UCSD-AML1 (cell line): ENCODE measurements at regions not wholly inside any gene's neighbourhood (a gene's known extent, or its start where the extent isn't known, plus 50 kb on each side); places are given as distances from the start of the nearest gene placed in this dataset.

Experiments used
- DNase-seq: peaks from one replicate; lab custom pipeline; 2025; ENCODE audit not compliant: unreplicated experiment; lab: John Stamatoyannopoulos, UW

GRCh38 chr5:174307031-174307408, 261.5 kb downstream of the NSG2 start:
- no peak for DNase-seq

- DNase-seq = no peak
Observed at GRCh38 chr5:174307656-174308271, 262.3 kb downstream of the NSG2 start.

GRCh38 chr5:174309131-174309795, 263.8 kb downstream of the NSG2 start:
- DNase-seq = no peak

GRCh38 chr5:174310243-174310642, 264.7 kb downstream of the NSG2 start:
- DNase-seq = no peak

GRCh38 chr5:174310706-174311105, 265.2 kb downstream of the NSG2 start:
- DNase-seq = no peak

- no peak for DNase-seq
Observed at GRCh38 chr5:174311121-174311520, 265.6 kb downstream of the NSG2 start.

DNA sequence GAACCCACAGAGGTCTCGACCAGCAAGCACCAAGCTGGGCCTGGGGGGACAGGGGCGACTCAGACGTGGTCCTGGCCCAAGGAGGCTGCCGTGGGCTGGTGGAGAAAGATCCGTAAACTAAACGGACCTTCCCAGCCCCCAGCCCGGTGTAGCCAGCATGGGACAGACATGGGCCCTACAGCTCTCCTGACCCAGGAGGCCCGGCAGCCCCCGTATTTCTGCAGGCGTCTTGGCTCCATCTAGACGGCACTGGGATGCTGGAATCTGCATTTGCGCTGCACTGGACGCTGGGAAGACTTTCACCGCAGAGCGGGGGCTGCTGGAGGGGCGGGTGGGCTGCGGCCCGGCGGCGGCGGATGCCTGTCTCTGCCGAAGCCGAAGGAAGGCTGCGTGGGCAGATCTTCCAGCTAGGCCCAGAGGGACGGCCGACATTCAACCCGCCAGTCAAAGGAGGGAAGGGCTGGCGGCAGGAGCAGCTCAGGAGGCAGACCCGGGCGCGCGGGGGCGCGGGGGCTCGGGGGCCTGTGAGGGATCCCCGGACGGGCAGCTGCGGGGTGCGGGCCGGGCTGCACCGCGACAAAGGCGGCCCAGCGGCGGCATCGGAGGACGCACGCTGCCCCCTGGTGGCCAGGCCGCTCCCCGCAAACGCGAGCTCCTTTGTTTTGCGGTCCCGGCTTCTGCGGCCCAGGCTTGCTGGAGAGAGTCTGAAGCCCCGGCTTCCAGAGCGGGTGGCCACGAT, 266.2 kb downstream of the NSG2 start:
- DNase-seq = peak; percentile 62

DNA sequence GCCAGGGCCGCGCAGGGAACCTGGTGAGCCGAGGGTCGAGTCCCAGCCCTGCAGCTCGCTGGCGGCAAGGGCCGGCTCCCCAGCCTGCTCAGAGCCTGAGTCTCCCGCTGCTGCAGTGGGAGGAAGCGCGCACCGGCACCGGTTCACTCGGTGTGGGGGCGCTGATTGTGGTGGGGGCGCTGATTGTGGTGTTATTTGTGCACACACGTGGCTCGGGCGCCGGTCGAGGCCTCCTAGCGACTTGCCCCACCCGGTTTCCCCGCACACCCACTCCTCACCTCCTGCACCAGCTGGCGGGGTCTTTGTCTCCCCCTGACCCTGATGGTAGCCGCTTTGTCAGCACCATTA, 266.7 kb downstream of the NSG2 start:
- no peak for DNase-seq

GRCh38 chr5:174312641-174313040, 267.1 kb downstream of the NSG2 start:
- no peak for DNase-seq

- no peak for DNase-seq
Observed at GRCh38 chr5:174313615-174314014, 268.1 kb downstream of the NSG2 start.

DNA sequence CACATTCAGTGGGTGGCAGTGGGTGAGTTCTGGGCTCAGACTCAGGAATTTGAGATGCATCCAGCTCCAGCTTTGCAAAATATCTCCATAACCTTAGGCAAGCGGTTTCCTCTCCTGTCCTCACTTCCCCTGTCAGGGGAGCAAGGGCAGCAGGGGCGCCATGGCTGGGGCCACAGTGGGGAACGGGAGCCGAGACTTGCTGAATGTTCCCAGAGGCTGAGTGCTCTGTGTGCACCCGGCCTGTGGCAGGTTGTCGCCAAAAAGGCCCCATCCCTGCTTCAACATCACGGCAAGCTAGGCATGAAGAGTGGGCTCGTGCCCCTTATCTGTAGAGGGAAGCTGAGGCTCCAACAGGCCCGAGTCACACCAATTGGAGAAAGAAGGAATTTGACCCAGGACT, 268.8 kb downstream of the NSG2 start:
- no peak for DNase-seq

GRCh38 chr5:174315471-174315870, 270.0 kb downstream of the NSG2 start:
- DNase-seq = no peak

DNA sequence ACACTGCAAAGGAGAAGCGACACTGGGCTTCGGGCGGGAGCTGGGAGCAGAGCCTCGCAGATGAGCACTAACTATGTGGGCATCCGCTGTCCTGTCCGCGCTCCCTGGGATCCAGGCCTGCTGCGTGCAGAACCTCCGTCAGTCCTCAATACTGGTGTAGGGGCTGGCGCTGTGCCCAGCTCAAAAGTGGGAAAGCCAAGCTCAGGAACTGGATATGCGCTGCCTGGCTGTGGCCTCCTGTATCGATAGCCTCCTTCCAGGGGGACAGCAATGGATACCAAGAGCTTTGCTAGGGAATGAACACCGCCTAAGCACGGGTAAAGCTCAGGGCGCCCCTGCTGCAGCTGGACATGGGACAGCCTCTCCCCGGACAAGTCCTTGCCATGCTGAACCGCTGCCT, 270.4 kb downstream of the NSG2 start:
- DNase-seq = no peak

DNA sequence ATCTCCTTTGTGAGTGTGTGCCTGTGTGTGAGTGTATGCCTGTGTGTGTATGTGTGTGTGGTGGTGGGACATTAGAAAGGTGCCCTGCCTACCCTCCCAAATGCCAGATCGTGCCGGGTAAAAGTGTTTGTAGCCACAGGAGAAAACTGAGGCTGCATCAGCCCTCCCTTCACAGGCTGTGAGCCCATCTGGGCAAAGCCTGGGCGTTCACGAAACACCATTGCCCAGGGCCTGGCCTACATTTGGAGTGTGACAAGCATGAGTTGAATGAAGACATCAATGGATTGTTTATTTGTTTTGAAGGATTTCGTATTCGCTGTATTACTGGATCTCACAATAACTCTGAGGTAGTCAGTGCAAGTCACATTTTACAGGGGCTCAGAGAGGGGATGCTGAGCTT, 270.8 kb downstream of the NSG2 start:
- no peak for DNase-seq

DNA sequence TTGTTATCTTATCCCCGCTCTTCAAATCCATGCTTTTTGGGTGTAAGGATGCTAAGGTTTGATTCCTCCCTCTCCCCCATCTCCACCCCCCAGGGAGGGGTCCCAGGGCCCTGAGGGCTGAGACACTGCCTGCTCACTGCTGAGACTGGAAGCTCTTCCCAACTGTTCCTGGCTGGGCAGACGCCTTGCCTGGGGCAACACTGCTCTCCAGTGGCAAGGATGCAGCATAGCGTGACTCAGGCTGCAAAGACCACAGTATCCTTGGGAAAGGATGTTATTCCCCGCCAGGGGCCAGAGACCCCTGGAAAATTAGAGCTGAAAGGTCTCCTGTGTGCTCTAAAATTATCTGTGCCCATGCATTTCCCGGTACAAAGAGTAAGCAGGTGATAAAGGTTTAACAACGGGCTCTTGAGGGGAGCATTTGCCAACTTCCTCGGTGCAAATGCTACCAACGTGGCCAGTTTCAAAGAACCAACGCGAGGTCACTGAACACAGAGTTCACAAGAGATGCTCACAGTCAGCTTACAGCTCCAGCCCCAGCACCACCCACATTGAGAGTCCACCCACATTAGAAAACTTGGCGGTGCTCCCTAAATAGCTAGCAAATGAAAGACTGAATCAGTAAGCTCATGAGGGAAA, 271.9 kb downstream of the NSG2 start:
- peak; percentile 23 for DNase-seq

- DNase-seq = no peak
Observed at GRCh38 chr5:174318578-174318977, 273.1 kb downstream of the NSG2 start.

DNA sequence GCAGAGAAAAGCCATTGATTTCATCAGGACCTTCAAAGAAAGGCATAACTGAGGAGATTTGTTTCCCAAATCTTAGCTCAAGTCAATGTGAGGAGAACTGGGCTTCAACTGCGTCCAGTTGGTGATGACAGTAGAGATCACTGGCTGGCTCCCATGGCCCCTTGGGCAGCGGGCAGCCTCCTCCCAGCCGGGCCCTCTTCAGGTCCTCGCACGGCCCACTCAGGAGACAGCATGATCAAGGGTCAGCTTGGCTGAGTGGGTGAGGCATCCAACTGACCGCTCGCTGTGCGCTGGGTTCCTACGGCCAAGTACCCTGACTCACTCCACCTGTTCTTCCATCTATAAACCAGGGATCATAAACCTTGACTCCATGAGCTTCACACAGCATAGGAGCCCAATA, 274.0 kb downstream of the NSG2 start:
- DNase-seq = no peak

- DNase-seq = no peak
Observed at GRCh38 chr5:174320051-174320450, 274.5 kb downstream of the NSG2 start.

GRCh38 chr5:174323878-174324281, 278.4 kb downstream of the NSG2 start:
- DNase-seq = no peak

GRCh38 chr5:174324680-174325079, 279.2 kb downstream of the NSG2 start:
- DNase-seq = no peak

DNA sequence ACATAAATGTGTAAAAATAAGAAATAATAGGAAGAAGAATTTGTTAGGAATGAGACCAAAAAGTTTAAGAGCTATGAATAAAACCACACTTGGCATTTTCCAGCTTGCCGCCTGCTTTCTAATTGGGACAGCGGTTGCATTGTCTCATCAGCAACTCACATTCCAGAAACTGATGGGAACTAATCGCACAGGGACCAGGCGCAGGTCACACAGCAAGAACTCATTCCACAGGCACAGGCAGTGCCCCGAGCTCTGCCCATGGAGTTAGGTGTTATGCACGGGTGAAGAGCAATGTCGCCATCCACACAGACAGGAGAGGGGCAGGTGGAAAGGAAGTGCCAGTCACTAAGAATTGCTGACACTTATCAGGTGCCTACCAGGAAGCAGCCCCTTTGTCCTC, 279.9 kb downstream of the NSG2 start:
- DNase-seq = no peak

DNA sequence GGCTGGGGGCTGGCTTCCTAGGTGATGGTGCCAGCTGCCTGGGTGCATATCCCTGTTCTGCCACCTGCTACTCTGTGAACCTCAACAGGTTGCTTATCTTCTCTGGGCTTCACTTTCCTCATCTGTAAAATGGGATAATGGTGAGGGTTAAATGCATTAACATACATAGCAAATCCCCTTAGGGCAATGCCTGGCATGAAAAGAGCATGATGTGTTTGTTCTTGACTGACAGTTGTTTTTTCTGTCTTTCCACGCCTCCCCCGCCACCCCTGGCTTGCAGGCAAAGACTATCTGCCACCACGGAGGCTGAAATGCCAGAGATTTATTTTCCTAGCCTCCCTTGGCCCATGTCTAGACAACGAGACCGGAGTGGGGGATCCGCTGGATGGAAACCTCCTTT, 280.5 kb downstream of the NSG2 start:
- DNase-seq = no peak
